HEK293 (cell line): ENCODE measurements at regions not wholly inside any gene's neighbourhood (a gene's known extent, or its start where the extent isn't known, plus 50 kb on each side); places are given as distances from the start of the nearest gene placed in this dataset.

ENCODE experiments used
- EGR2 ChIP-seq: fragments of 450-650 bp; formaldehyde crosslinking; IDR thresholded peaks from 2 replicates; pipeline ENCODE4 v1.5.1; 2016; ENCODE audit warnings: low read depth, missing biosample characterization, missing genetic modification characterization
- KLF16 ChIP-seq: fragments of 450-650 bp; formaldehyde crosslinking; IDR thresholded peaks from 2 replicates; pipeline ENCODE4 v1.5.1; 2017; ENCODE audit warnings: missing biosample characterization, missing genetic modification characterization
- REPIN1 ChIP-seq: fragments of 450-650 bp; formaldehyde crosslinking; IDR thresholded peaks from 2 replicates; pipeline ENCODE4 v1.5.1; 2017; ENCODE audit warnings: missing biosample characterization, missing genetic modification characterization, low read depth
- TCF7L2 ChIP-seq: IDR thresholded peaks from 2 replicates; pipeline ENCODE4 v1.6.1; 2011; ENCODE audit warnings: low read depth, mild to moderate bottlenecking, inconsistent platforms, low read length, moderate library complexity, borderline replicate concordance
- ZNF112 ChIP-seq: fragments of 450-650 bp; formaldehyde crosslinking; IDR thresholded peaks from 2 replicates; pipeline ENCODE4 v1.5.0; 2017; ENCODE audit warnings: missing biosample characterization, missing genetic modification characterization
- ZNF239 ChIP-seq: fragments of 450-650 bp; formaldehyde crosslinking; IDR thresholded peaks from 2 replicates; pipeline ENCODE4 v1.5.1; 2016; ENCODE audit warnings: missing biosample characterization, missing genetic modification characterization
- ZNF571 ChIP-seq: fragments of 450-650 bp; formaldehyde crosslinking; IDR thresholded peaks from 2 replicates; pipeline ENCODE4 v1.5.0; 2017; ENCODE audit warnings: missing biosample characterization, missing genetic modification characterization
- ZNF610 ChIP-seq: fragments of 450-650 bp; formaldehyde crosslinking; IDR thresholded peaks from 2 replicates; pipeline ENCODE4 v1.5.1; 2016; ENCODE audit warnings: missing biosample characterization, missing genetic modification characterization, borderline replicate concordance
- ZNF747 ChIP-seq: fragments of 450-650 bp; formaldehyde crosslinking; IDR thresholded peaks from 2 replicates; pipeline ENCODE4 v1.5.1; 2016; ENCODE audit warnings: missing biosample characterization, missing genetic modification characterization
- TF ChIP-seq, protein P1 (sequence below): fragments of 450-650 bp; formaldehyde crosslinking; IDR thresholded peaks from 2 replicates; pipeline ENCODE4 v1.5.1; 2016; ENCODE audit warnings: missing biosample characterization, missing genetic modification characterization
- TF ChIP-seq, protein P2 (sequence below): fragments of 450-650 bp; formaldehyde crosslinking; IDR thresholded peaks from 2 replicates; pipeline ENCODE4 v1.5.1; 2016; ENCODE audit warnings: missing biosample characterization, missing genetic modification characterization, low read depth

DNA sequence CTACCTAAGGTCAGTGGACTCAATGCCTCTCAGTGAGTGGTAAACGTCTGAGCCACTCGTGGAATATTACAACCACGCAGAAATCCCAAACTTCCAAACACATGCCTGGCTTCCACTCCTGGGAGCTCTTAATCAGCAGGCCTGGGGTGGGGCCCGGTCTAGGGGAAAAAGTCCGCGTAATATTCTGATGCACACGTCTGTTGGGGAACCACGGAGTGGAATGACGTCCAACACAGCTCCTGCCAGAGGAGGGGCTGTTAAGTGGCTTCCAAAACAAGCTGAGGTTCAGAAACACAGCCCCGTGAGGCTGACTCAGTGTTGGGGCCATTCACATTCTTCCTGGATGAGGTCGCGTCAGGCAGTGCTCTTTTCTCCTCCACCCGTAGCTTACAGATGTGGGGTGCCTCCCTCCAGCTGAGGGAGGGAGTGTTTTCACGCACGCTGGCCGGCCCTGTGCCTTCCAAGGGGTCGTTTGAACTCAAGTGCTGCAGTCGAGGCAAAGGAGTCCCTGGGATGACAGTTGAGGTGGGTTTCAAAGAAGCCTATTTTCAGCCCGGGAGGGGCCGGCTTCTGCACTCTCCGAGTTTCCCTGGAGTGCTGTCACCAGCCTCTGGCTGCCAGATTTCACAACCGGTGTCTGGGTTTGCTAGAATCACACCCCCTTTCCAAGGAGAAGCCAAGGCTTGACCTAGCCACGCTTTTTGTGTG, 73.1 kb downstream of the ACKR3 start:
- TF ChIP-seq EGR2 (tag by site-specific recombination) (no peak), REPIN1 (tag by site-specific recombination) (no peak), ZNF571 (no peak), ZNF239 (tag by site-specific recombination) (no peak), ZNF112 (tag by site-specific recombination) (no peak), ZNF747 (tag by site-specific recombination) (no peak), ZNF610 (tag by site-specific recombination) (no peak), KLF16 (tag by site-specific recombination) (no peak), TCF7L2 (no peak)
- TF ChIP-seq, protein P1, sequence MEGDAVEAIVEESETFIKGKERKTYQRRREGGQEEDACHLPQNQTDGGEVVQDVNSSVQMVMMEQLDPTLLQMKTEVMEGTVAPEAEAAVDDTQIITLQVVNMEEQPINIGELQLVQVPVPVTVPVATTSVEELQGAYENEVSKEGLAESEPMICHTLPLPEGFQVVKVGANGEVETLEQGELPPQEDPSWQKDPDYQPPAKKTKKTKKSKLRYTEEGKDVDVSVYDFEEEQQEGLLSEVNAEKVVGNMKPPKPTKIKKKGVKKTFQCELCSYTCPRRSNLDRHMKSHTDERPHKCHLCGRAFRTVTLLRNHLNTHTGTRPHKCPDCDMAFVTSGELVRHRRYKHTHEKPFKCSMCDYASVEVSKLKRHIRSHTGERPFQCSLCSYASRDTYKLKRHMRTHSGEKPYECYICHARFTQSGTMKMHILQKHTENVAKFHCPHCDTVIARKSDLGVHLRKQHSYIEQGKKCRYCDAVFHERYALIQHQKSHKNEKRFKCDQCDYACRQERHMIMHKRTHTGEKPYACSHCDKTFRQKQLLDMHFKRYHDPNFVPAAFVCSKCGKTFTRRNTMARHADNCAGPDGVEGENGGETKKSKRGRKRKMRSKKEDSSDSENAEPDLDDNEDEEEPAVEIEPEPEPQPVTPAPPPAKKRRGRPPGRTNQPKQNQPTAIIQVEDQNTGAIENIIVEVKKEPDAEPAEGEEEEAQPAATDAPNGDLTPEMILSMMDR (tag by site-specific recombination) = no peak
- TF ChIP-seq, protein P2, sequence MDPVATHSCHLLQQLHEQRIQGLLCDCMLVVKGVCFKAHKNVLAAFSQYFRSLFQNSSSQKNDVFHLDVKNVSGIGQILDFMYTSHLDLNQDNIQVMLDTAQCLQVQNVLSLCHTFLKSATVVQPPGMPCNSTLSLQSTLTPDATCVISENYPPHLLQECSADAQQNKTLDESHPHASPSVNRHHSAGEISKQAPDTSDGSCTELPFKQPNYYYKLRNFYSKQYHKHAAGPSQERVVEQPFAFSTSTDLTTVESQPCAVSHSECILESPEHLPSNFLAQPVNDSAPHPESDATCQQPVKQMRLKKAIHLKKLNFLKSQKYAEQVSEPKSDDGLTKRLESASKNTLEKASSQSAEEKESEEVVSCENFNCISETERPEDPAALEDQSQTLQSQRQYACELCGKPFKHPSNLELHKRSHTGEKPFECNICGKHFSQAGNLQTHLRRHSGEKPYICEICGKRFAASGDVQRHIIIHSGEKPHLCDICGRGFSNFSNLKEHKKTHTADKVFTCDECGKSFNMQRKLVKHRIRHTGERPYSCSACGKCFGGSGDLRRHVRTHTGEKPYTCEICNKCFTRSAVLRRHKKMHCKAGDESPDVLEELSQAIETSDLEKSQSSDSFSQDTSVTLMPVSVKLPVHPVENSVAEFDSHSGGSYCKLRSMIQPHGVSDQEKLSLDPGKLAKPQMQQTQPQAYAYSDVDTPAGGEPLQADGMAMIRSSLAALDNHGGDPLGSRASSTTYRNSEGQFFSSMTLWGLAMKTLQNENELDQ (tag by site-specific recombination) = no peak
